SHP77 (cell line): ENCODE measurements at regions not wholly inside any gene's neighbourhood (a gene's known extent, or its start where the extent isn't known, plus 50 kb on each side); places are given as distances from the start of the nearest gene placed in this dataset.

ENCODE experiments used
- DNase-seq, 2 experiments: peaks; one replicate each; lab custom pipeline; 2025; lab: John Stamatoyannopoulos, UW

- no peak for DNase-seq
Measured at GRCh38 chr14:38521591-38521990, 265.7 kb upstream of the CLEC14A start.

GRCh38 chr14:38517426-38517825, 261.5 kb upstream of the CLEC14A start:
- DNase-seq, result no peak

GRCh38 chr14:38512236-38512635, 256.3 kb upstream of the CLEC14A start:
- DNase-seq, result no peak

DNA sequence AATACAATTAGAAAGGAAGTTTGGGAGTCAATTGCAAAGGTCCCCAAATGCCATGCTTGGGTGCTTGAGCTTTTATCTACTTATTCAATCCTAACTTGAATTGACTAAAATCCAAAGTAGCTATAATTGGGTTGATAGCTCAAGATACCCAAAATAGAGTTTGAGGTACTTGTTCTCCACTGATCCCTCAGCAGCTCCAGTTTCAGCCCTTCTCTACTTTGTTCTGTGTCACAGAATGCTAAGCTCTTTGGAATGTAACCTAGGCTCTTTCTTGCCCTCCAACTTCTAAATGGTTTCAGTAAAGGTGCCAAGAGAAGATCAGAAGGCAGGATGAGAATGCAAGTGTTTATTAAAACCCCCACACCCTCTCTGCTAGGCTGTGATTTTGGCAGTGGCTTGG, 251.4 kb upstream of the CLEC14A start:
- no peak for DNase-seq

DNA sequence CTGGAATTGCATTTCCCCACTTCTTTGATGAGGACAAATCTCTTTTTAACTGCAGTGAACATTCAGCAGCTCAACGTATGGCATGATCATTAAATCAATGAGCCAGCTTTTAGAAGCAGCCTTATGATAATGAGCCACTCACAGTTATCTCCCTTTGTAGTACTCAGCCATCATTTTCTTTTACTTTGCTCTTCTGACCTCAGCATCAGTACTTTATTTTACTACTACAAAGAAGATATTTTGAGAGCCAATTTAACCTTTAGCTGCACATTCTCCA, 250.0 kb upstream of the CLEC14A start:
- DNase-seq, result no peak

DNA sequence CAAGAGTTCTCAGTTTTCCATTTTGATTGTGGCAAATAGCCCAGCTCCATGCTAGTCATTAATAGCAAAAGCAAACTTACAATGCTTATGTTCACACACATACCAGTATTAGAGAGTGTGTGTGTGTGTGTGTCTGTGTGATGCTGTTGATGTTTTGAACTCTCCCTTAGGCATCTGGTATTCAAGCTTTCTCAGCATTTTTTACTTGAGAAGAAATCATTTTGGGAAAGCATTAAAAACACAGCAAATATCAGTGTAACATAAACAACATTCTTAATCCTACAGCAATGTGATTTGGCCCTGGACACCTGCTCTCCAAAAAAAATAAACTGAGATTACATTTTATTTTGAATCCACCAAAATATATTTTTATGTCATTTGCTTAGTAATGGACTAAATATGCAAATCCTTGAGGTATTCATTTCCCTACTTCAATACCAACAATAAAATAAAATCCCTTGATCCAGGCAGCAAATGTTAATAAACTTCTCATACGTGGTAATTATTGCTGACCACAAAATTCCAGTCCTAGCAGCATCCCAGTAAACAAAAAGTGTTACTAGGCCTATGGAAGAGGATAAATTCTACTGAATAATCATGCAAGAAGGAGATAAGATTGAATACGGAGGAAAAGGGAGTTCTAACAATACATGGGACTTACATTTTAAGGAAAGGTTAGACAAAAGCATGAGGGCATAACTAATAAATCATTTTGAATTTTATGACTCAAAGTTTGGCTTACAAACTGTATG, 249.5 kb upstream of the CLEC14A start:
- DNase-seq, result no peak

DNA sequence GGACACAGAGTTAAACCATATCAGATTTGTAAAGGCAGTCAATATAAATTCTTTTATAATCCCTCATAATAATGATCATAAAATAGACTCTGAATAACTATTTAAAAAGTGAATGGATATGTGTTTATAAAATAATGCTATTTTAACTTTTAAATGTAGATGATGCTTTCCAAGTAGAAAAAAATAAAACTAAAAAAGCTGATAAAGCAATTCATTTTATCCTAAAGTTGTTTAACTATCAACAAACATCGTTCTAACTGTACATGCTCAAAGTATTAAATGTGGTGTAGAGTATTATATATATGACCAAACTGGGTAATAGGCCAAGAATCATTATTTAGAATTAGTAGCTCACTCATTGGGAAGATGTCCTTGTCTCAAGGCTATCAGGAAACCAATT, 248.3 kb upstream of the CLEC14A start:
- DNase-seq, result no peak

GRCh38 chr14:38502239-38502638, 246.3 kb upstream of the CLEC14A start:
- no peak for DNase-seq

GRCh38 chr14:38500125-38500524, 244.2 kb upstream of the CLEC14A start:
- DNase-seq, result no peak

GRCh38 chr14:38496092-38496491, 240.2 kb upstream of the CLEC14A start:
- DNase-seq, result no peak

GRCh38 chr14:38490273-38490672, 234.4 kb upstream of the CLEC14A start:
- DNase-seq, result no peak

GRCh38 chr14:38485026-38485425, 229.1 kb upstream of the CLEC14A start:
- no peak for DNase-seq

DNA sequence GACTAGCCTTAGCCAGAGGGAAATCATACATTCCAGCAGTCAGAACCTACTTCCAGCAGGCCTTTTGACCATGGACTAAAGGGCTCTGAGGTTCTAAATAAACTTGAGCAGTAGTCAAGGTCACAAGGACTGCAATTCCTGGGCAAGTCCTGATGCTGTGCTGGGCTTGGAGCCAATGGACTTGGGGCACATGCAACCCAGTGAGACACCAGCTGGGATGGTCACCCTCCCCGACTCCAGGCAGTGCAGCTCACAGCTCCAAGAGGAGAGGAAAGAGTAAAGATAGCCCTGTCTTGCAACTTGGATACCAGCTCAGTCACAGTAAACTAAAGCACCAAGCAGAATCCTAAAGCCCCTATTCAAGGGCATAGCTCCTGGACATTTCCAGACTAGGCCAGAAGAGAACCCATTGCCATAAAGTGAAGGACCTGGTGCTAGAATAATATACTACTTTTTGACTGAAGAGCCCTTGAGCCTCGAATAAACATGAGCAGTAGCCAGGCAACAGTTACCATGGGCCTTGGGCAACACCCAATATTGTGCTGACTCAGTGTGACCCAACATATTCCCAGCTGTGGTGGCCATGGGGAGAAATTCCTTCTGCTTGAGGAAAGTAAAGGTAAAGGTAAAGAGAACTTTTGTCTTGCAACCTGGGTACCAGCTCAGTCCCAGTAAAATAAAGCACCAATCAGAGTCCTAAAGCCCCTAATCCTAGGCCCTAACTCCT, 226.2 kb upstream of the CLEC14A start:
- peak; percentile 71 to 84 for DNase-seq

DNA sequence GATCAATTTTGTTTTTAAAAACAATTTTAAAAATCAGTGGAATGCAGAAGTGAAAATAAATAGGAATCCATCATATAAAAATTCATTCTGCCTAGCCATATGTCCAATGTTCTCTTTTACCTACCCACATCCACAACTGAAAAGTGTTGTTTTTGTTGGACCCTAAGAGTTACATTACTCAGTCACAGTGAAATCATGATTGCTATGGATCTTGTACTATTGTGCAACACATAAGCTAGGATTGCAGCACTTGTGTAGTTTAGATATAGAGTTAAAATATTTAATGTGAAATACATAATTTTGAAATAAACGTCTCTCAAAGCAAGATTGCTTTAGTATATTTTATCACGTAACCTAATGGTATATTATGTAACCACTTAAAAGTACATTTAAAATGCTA, 213.3 kb upstream of the CLEC14A start:
- DNase-seq, result no peak

- no peak for DNase-seq
Measured at GRCh38 chr14:38442208-38442607, 186.3 kb upstream of the CLEC14A start.

DNA sequence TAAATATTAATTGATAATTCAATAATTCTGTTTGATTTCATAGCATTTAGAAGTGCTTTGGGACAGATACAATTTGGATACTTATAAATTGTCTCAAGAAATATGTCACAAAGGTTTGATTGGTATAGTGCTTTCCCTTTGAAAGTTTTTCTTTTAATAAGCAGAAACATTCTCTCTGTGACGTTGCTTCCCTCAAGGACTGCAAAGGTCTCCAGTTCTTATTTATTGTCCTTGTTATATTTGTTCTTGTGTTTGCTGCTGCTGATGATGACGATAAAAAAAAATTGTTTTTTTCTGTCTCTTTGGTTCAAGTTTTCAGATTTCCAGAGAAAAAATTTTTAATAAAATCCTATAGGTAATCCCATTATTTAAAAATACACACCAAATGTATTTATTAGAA, 176.3 kb upstream of the CLEC14A start:
- no peak for DNase-seq

GRCh38 chr14:38431156-38431555, 175.3 kb upstream of the CLEC14A start:
- no peak for DNase-seq

DNA sequence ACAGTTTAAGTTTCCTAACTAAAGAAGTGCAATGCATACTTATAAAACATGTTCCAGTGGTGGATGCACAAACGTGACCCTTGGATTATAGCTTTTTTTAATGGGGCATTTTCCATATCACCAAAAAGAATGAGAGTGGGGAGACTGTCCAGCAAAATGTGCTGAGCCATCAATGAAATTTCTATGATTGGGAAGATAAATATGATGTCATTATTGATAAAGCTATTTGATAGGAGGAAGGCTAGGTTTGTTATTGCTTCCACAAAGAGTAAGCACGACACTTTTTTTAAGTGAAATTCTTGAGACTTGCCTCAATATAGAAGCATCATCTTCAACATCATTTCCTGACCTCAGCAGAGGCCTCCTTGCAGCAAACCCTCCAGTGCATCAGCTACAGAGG, 174.6 kb upstream of the CLEC14A start:
- no peak for DNase-seq

- DNase-seq, result no peak
Measured at GRCh38 chr14:38425324-38425976, 169.6 kb upstream of the CLEC14A start.

- no peak for DNase-seq
Measured at GRCh38 chr14:38420048-38420447, 164.2 kb upstream of the CLEC14A start.

DNA sequence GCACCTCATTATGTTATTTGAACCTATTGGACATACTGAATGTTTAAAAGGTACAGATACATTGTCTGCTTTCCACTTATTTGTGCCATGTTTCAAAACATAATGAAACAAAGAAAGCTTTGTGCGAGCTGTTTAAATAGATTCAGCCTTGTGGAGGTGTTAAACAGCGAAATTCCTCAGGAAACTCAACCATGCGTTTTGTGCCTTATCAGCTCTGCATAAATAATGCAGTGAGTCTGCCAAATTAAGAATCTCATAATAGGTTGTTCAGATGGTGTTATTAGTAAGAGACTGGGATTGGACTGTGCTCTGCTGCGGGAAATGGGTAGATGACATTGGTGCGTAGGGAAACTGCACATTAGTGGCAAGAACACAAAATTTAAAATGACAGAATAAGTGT, 163.7 kb upstream of the CLEC14A start:
- DNase-seq, result no peak

- DNase-seq, result no peak
Measured at GRCh38 chr14:38412654-38413053, 156.8 kb upstream of the CLEC14A start.

DNA sequence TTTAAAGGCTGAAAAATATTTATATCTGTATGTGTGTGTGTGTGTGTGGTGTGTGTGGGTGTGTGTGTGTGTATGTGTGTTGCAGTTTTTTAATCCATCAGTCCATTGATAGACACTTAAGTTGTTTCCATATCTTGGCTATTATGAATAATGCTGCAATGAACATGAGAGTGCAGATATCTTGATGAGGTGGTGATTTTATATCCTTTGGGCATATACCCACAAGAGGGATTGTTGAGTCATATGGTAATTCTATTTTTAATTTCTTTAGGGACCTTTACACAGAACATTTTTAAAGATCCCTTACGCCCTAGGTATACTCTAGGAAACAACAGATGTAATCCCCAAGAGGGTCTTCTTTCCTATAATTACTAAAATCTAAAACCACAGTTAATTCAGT, 154.5 kb upstream of the CLEC14A start:
- DNase-seq, result no peak
